ENCODE measurements at regions not wholly inside any gene's neighbourhood (a gene's known extent, or its start where the extent isn't known, plus 50 kb on each side); places are given as distances from the start of the nearest gene placed in this dataset.
"Not testable (repeated sequence)": the region's sequence is repeated elsewhere in the genome, so short reads cannot be mapped to it uniquely, and the experiment has no call there.

DNA sequence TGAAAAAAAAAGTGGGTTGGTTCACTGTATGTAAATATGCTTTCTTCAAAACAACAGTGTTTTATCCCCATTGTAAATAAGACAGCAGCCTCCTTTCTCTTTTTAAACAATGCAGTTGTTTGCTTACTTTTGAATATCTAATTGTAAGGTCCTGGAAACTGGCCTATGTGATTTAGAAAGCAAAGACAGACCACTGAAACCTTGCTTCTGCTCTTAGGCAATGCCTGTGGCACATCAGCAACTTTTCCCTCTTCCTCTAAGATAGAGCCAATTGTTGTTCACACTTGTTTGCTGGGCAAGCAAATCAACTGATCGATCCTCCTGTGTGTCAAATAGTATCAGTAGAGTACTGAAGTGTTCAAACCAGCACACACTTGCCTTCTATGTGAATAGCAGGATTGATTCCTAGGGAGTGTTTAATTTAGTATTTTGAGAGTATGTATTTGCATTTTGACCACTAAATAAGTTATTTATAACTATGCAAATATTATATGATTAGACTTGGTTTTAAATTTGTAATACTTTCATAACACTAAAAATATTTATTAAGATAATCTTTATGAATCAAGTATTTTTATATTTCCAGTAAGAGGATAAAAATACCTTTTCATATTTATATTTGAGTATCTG lies 55.4 kb upstream of the GRPR start:
- DNase-seq: no peak
- in situ Hi-C loops (cut with HindIII; ENCODE audit: low pct_ligation_motif_present, low pct_unique_long_range_greater_than_20kb, low sequenced_read_pairs): no loop called here

DNA sequence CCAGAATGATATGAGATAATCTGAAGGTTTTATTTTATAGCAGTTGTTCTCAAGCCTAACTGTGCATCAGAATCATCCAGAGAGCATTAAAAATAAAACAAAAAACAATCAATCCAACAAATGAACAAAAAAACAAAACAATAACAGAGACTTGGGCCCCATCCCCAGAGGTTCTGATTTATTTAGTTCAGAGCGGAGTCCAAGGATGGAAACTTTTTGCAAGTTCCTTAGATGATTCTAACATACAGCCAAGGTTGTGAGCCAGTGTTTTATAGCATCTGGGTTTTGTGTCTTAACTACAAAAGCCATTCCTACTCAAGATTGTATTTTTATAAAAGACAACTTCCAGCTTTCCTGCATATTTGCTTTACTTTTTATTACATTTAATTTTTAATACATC lies 59.4 kb upstream of the GRPR start:
- no peak for DNase-seq

DNA sequence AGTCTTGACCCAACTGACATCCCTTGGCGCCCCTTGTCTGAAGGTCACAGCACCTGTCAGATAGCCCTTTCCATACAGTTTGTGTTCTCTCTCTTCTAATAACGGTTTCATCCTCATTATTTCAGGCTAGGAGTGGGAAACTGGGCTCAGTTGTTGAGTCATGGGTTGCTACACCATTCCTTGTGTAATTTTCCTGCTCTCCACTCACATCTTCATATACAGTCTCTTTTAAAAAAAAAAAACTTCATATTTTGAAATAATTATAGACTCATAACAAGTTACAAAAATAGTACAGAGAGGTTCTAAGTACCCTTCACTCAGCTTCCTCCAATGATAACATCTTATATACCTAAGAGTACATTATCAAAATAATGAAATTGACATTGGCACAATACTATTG lies 60.2 kb upstream of the GRPR start:
- no peak for DNase-seq
- in situ Hi-C loops (cut with HindIII; ENCODE audit: low pct_ligation_motif_present, low pct_unique_long_range_greater_than_20kb, low sequenced_read_pairs): no loop called here

More for the DNA sequence above, 59.4 kb upstream of the GRPR start:
- in situ Hi-C loops (cut with HindIII; ENCODE audit: low pct_ligation_motif_present, low pct_unique_long_range_greater_than_20kb, low sequenced_read_pairs): no loop called here

DNA sequence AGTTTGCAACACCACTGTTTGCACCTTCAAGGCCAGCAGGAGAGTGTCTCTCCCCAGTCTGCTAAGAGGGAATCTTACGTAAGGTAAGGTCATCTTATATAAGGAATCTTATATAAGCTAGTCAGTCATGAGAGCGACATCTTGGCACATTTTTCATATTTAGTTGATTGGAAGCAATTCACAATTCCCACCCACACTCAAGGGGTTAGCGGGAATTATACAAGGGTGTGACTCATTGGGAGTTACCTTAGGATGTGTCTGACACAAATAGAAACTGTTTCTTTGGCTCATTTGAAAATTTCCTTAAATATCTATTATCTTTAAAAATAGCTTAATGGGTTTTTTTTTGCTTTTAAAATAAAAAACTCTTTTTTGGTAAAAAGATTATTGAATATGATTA lies 62.1 kb upstream of the GRPR start:
- in situ Hi-C loops (cut with HindIII; ENCODE audit: low pct_ligation_motif_present, low pct_unique_long_range_greater_than_20kb, low sequenced_read_pairs): no loop called here
- no peak for DNase-seq

DNA sequence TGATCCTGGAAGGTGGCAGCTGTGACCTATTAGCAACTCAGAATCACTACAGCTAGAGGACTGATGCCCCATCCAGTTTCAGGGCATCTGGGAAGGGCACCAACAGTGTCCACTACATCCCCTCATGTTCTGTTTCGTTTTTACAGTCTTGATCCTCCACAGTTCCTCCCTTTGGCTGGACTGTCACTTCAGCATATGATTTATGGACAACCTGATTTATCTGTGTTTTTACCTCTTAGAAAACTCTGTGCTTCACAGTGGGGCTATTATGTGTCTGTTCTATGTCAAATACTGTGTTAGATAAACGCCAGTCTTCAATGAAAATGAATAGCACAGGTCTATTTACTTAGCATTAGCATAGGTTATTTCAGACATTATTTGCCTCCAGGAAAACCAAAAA lies 63.1 kb upstream of the GRPR start:
- in situ Hi-C loops (cut with HindIII; ENCODE audit: low pct_ligation_motif_present, low pct_unique_long_range_greater_than_20kb, low sequenced_read_pairs): no loop called here
- no peak for DNase-seq

DNA sequence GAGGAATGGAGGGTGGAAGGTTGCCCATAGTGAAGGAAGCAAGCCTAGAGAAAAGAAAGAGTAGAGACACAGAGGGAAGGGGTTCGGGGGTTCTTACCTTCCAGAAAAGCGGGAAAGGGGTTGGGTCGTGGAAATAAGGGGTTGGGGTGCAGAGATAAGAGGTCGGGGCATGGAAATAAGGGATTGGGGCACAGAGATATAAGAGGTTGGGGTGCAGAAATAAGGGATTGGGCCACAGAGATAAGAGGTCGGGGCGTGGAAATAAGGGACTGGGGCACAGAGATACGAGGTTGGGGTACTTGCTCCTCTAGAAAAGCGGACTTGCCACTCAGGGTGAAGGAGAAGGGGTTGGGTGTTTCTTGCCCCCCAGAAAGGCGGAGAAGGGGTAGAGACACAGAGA lies 74.2 kb upstream of the GRPR start:
- in situ Hi-C loops (cut with HindIII; ENCODE audit: low pct_ligation_motif_present, low pct_unique_long_range_greater_than_20kb, low sequenced_read_pairs); DNase-seq: not testable (repeated sequence)

DNA sequence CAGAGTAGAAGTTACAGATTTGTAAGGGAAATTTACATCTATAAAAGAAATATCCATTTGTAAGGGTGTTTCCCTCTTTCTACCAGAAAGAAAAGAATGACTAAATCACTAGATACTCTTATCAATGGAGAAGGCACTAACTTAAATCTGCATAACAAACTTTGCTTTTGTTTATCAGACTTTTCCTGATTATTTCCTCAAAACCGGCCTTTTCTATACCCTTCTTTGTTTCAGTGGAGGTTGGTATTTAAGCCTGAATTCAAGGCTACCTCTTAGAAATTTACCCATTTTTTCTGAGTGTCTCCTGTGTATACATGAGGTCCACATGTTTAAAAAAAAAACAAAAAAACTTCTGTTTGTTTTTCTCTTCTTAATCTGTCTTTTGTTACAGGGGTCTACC lies 80.4 kb upstream of the GRPR start:
- DNase-seq: no peak
- in situ Hi-C loops (cut with HindIII; ENCODE audit: low pct_ligation_motif_present, low pct_unique_long_range_greater_than_20kb, low sequenced_read_pairs): no loop called here

DNA sequence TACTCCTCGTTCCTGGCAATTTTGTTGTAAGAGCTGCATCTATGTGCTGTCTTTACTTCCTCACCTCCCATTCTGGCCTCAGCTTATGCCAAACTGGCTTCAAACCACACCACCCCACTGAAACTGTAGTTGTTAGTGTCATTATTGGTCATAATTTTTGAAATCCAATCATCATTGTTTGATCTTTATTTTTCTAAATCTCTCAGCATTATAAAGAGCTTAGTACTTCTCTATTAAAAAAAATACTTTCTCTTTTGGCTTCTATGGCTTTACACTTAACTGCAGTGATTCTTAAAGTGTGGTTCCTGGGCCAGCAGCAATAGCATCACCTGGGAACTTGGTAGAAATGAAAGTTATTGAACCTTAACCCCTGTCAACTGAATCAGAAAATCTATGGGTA lies 83.5 kb upstream of the GRPR start:
- in situ Hi-C loops (cut with HindIII; ENCODE audit: low pct_ligation_motif_present, low pct_unique_long_range_greater_than_20kb, low sequenced_read_pairs): no loop called here

DNA sequence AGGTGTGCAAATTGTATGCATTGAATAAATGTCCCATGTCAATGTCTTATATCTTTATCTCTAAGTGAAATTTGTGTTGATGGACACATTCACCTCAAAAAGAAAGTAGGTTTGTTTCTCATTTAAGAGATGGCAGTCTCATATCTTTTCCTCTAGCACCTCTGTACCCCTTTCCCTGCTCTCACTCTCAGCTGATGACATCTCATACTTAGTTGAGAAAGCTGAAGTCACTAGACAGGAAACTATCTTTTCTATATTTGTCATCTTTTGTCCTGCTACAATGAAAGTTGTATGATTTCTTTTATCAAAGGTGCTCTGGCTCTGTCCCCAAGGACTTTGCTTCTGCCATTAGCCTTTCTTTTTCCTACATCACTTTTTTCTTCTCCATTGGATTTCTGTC lies 84.0 kb upstream of the GRPR start:
- in situ Hi-C loops (cut with HindIII; ENCODE audit: low pct_ligation_motif_present, low pct_unique_long_range_greater_than_20kb, low sequenced_read_pairs): no loop called here
- DNase-seq: no peak

More for the DNA sequence above, 83.5 kb upstream of the GRPR start:
- DNase-seq: no peak

DNA sequence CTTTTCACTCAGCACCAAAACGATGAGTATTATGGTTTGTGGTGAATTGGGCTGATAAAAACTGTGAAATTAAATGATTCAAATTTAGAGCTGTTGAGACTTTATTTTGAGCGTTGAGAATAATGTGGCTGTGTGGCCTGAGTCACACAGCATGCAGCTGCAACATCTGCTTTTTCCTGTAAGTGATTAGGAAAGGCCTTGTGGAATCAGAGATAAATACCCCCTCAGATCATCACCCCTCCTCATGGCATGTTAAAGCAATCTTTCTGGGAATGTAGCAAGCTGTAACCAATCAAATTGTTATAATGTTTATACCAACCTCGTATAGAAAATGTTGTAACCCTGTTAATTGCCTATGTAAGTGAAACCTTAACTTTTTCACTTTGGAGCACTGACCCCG lies 90.0 kb upstream of the GRPR start:
- in situ Hi-C loops (cut with HindIII; ENCODE audit: low pct_ligation_motif_present, low pct_unique_long_range_greater_than_20kb, low sequenced_read_pairs): no loop called here
- DNase-seq: no peak

DNA sequence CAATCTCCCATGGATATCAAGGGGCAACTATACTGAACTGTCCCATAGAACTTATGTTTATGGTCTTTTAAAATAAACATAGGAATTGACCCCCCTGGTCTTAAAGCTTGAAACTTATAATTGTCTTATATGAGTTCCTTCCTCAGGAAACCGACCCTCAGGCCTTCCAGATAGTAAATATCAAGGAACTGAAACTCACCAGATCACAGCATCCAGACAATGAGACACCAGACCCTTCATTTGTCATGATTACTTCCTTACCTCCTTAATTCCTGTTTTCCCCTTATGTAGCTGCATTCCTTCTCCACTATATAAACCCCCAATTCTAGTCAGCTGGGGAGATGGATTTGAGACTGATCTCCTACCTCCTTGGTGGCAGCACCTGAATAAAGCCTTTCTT lies 94.8 kb upstream of the GRPR start:
- in situ Hi-C loops (cut with HindIII; ENCODE audit: low pct_ligation_motif_present, low pct_unique_long_range_greater_than_20kb, low sequenced_read_pairs): no loop called here

DNA sequence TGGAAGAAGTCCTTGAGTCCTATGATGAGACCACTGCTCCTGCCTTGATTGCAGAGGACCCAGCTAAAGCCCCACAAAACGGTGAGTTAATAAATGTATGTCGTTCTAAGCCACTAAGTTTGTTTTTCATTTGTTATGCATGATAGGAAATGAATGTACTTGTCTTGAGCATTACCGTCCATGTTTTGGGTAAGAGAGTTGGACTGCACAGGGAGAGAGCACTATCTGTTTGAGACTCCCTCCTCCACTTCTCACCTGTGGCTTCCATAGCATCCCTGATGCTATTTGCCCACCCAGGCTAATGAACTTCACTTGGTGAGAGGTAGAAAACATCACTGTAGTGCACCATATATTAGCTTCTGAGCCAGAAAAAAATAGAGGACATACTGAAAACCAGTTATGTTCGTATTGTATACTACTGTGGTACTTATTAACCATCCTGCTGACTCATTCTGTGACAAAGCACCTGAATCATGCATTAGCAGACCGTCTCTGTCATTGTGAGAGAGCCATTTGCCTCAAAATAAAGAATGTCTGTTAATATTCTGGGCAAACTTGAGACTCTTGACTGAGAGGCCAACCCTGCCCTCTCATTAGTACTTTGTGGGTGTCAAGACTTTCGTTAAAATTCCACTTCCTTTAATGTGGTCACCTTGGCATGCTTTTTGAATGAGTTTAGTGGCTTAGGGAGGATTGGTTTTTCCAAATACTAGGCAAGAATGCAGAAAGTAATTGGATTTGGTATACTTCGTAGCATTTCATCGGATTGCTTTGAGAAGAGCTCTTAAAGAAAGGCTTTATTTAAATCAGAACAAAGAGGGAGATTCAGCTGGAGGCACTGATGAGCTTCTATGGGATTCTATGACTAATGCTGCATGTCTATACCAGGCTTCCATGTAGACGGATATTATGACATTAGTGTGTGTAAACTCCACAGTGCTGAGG lies 99.3 kb upstream of the GRPR start:
- peak; percentile 65 for DNase-seq

More for the DNA sequence above, 94.8 kb upstream of the GRPR start:
- no peak for DNase-seq

DNA sequence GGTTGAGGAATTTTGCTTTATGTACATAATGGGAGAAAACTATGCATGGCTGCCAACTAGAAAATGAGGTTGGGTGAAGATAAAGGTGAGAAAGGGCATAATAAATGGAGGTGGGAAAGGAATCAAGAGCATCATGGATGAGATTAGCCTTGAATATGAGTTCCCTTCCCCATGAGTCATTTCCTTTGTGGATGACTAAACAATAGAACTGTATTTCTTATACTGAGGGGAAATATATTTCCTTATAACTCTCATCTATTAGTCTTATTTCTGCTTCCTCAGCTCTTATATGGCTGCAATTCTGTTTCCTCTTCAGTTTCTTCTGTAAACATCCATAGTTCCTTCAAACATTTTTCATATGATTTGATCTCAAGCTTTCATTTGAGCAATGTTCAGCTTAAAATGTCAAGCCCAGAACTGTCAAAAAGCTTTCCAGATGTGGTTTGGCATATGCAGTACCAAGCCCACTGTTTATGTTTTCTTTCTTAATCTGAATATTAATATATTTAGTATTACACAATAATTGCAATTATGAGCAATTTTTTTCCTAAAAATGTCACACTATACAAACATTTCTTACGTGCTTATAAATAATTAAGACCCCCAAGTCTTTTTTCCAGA lies 100.7 kb upstream of the GRPR start:
- in situ Hi-C loops (cut with HindIII; ENCODE audit: low pct_ligation_motif_present, low pct_unique_long_range_greater_than_20kb, low sequenced_read_pairs): no loop called here
- DNase-seq: peak; percentile 26

More for the DNA sequence above, 99.3 kb upstream of the GRPR start:
- in situ Hi-C loops (cut with HindIII; ENCODE audit: low pct_ligation_motif_present, low pct_unique_long_range_greater_than_20kb, low sequenced_read_pairs): no loop called here

DNA sequence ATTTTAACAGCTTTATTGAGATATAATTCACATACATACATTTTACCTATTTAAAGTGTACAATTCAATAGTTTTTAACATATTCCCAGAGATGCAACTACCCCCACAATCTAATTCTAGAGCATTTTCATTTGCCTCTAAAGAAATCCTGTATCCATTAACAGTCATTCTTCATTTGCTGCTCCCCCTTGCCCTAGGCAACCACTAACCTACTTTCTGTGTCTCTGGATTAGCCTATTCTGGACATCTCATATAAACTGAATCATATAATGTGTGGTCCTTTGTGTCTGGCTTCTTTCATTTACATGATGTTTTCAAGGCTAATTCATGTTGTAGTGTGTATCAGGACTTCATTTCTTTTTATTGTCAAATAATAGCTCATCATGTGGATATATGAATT lies 105.1 kb upstream of the GRPR start:
- in situ Hi-C loops (cut with HindIII; ENCODE audit: low pct_ligation_motif_present, low pct_unique_long_range_greater_than_20kb, low sequenced_read_pairs): no loop called here
- no peak for DNase-seq

DNA sequence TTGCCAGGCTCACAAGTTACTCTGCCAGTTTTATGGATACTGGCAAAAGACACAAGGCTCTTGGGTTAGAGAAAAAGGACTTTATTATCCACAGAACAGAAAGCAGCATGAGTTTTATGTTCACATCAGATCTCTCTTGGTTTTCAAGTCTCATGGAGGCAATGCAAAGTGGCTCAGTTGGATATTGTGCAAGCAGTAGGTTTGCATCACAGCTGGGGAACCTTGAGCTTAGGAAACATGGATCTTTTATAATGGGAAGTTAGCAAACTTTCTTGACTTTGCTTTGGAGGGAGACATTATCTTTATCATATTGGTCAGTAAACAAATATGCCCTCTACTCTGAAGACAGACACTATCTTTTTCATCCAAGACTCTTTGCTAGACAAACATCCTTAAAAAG lies 109.2 kb upstream of the GRPR start:
- in situ Hi-C loops (cut with HindIII; ENCODE audit: low pct_ligation_motif_present, low pct_unique_long_range_greater_than_20kb, low sequenced_read_pairs): no loop called here
- DNase-seq: no peak

DNA sequence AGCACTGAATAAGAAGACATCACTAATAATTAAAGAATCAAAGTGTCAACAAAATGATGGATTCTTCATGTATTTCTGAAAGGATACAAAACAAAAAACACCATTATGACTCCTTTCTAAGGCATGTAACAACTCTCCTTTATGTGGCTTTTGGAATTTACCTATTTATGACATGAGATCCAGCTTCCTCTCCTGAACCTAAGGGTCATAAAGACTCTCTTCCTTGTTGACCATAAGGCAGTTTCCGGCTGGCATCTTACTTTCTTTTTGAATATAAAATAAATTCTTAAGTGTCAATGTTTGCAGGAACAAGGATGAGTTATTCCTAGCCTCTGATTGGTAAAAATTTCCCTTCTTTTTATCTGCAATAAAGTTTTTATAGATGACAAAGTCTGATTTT lies 111.1 kb upstream of the GRPR start:
- no peak for DNase-seq
- in situ Hi-C loops (cut with HindIII; ENCODE audit: low pct_ligation_motif_present, low pct_unique_long_range_greater_than_20kb, low sequenced_read_pairs): no loop called here

DNA sequence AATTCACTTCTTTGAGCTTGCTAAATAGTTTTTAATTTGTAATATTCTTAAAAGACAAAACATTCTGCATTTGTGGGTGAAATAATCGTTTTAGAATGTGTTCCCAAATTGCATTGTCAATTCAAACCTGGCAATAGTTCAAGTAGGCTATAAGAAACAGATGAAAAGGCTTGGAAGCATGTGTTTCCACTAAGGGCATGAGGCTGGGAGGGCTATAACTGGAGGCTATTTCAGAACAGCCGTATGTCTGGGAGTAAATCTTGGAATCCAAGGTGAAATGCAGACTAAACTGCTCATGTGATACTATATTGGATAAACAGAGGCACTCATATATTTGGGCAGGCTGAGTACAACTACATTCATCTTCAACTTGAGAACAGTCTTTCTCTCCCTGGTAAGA lies 117.4 kb upstream of the GRPR start:
- in situ Hi-C loops (cut with HindIII; ENCODE audit: low pct_ligation_motif_present, low pct_unique_long_range_greater_than_20kb, low sequenced_read_pairs): no loop called here
- no peak for DNase-seq

DNA sequence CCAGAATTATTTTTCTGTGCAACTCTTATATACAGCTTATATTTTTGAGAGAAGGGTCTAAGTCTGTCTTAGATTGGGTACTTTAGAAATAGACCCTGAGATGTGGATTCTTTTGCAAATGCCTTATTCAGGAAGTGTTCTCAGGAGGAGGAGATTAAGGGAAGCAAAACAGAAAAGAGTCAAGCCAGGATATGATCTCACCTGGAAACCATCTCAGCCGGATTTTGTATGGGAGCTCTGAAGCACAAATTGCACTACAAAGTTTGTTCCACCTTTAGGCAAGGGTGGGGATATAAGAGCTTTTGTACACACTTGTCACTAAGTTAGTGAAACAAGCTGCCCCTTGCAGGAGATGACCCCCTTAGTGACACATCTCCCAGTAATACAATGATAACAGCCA lies 121.2 kb upstream of the GRPR start:
- no peak for DNase-seq
- in situ Hi-C loops (cut with HindIII; ENCODE audit: low pct_ligation_motif_present, low pct_unique_long_range_greater_than_20kb, low sequenced_read_pairs): no loop called here

DNA sequence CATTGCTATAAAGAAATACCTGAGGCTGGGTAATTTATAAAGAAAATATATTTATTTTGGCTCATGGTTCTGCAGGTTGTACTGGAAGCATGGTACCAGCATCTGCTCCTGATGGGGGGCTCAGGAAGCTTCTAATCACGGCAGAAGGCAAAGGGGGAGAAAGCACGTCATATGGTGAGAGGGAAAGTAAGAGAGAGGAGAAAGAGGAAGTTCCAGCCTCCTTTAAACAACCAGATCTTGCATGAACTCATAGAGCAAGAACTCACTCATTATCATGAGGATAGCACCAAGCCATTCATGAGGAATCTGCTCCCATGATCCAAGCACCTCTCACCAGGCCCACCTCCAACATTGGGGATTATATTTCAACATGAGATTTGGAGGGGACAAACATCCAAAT lies 125.0 kb upstream of the GRPR start:
- in situ Hi-C loops (cut with HindIII; ENCODE audit: low pct_ligation_motif_present, low pct_unique_long_range_greater_than_20kb, low sequenced_read_pairs): no loop called here
- no peak for DNase-seq

DNA sequence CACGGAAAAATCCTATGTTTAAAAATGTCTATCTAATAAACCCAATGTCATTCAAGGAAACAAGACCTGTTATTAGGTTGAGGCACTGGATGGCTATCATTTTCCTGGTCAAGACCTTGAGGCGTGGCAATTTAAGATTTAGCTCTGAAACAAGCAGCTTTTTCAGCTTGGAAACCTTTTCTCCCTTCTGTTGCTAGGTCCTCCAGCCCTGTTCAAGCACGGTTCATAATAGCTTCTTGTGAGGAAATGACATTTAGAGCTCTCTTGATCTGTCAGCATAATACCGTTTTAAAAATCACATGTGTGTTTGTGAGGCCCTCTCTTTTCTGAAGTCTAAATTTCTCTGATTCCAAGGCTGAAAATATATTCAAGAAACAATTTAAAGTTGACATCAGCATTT lies 133.6 kb upstream of the GRPR start:
- in situ Hi-C loops (cut with HindIII; ENCODE audit: low pct_ligation_motif_present, low pct_unique_long_range_greater_than_20kb, low sequenced_read_pairs): no loop called here
- no peak for DNase-seq
